ENCODE measurements at regions not wholly inside any gene's neighbourhood (a gene's known extent, or its start where the extent isn't known, plus 50 kb on each side); places are given as distances from the start of the nearest gene placed in this dataset.

- TF ChIP-seq CTCF (IDR thresholded peaks at IDR 0.05), result no peak
- TF ChIP-seq POLR2AphosphoS5 (IDR thresholded peaks at IDR 0.05), result no peak
- no peak for TF ChIP-seq POLR2A (IDR thresholded peaks at IDR 0.05)
- TF ChIP-seq EP300 (IDR thresholded peaks at IDR 0.05; ENCODE audit: low read depth), result no peak
These were observed 635.4 kb upstream of the PFKP start for GRCh38 chr10:2431961-2432360.
